T-helper 17 cell (primary cell): ENCODE measurements at regions not wholly inside any gene's neighbourhood (a gene's known extent, or its start where the extent isn't known, plus 50 kb on each side); places are given as distances from the start of the nearest gene placed in this dataset.
"Not testable (repeated sequence)": the region's sequence is repeated elsewhere in the genome, so short reads cannot be mapped to it uniquely, and the experiment has no call there.

Source experiments
- ATAC-seq: fragments of 150-1000 bp; cut with Tn5 transposase; 2 replicates; pipeline ENCODE4 v1.10.0; 2021; ENCODE audit warnings: mild to moderate bottlenecking, moderate library complexity
- DNase-seq, 3 donors: peaks; one replicate each; pipeline versions ENCODE4 v3.0.0 to v3.0.0-alpha.2; 2020 to 2021
- H3K9me3 ChIP-seq: one replicate; pipeline ENCODE4 v1.7.0; 2013; ENCODE audit warnings: low read length, mild to moderate bottlenecking; ENCODE audit not compliant: control insufficient read depth, poor library complexity, severe bottlenecking
- H3K27ac Mint-ChIP-seq: one replicate; pipeline ENCODE4 v1.8.0; 2022; ENCODE audit warnings: mild to moderate bottlenecking, moderate library complexity, mixed read lengths
- H3K27me3 Mint-ChIP-seq: one replicate; pipeline ENCODE4 v1.8.0; 2022; ENCODE audit warnings: mixed read lengths
- H3K36me3 Mint-ChIP-seq: one replicate; pipeline ENCODE4 v1.8.0; 2022; ENCODE audit warnings: low read depth, mixed read lengths
- H3K4me1 Mint-ChIP-seq: one replicate; pipeline ENCODE4 v1.8.0; 2022; ENCODE audit warnings: mild to moderate bottlenecking, mixed read lengths
- H3K4me3 Mint-ChIP-seq: one replicate; pipeline ENCODE4 v1.8.0; 2022; ENCODE audit warnings: mild to moderate bottlenecking, moderate library complexity, mixed read lengths

DNA sequence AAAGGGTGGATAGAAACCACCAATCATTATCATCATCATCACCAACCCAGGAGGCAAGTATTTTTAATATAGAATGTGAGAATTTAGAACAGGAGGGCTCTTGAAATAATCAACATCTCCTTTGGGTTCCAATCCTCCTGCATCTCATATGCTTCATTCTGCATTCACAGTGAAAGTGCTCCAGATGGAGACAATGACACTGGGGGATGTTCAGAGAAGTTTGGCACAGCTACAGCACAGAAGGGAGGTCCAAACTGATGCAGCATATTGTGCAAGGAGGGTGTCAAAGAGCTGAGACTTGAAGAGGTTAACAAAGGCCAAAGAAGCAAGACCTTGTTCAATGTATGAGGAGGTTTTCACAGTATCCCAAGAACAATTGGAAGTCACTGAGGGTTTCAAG lies 767.1 kb downstream of the NTRK3 start:
- Mint-ChIP-seq H3K4me1 (no peaks in the 10 kb centered on the region), H3K36me3 (no peaks in the 10 kb centered on the region), H3K27ac (no peak overlapping the region), H3K4me3 (no peak overlapping the region), H3K27me3 (no peaks in the 10 kb centered on the region)
- no peaks in the 10 kb centered on the region for H3K9me3 ChIP-seq
- DNase-seq (no peak), ATAC-seq (no peak)

DNA sequence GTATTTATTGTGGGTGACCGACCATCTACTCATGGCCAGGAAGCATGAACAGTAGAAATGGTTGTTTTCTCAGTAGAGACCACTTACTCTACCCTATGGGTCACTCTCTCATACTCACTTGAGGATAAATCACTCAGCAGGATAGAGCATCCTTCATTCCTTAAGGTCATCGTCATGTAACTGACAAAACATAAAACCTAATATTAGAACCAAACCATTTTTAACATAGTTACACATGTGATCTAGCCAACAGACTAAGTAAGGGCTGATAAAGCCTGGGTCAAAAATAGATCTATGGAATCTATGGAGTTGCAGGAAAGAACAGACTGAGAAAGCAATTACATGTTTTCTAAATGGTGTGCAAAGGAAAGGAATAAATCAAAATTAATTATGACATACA lies 769.1 kb downstream of the NTRK3 start:
- no peaks in the 10 kb centered on the region for H3K9me3 ChIP-seq
- ATAC-seq, result no peak
- Mint-ChIP-seq H3K27me3 (no peaks in the 10 kb centered on the region), H3K4me3 (no peak overlapping the region), H3K36me3 (no peaks in the 10 kb centered on the region), H3K4me1 (no peaks in the 10 kb centered on the region), H3K27ac (no peak overlapping the region)
- no peak for DNase-seq

DNA sequence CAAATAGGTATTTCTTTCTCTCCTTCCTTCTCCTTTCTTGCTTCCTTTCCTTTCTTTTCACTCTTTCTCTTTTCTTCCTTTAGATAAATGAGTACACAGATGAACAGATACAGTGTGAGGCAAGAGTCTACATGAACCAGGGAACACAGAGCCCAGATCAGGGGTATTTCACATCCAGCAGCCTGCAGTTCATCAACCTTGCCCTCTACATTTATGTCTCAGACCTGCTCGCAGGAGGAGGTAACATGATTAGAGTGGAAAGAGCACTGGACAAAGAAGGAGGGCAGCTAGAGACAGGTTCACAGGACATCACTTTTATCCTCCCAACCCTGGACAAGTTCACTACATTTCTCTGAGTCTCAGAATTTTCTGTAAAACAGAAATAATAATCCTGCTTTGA lies 773.1 kb downstream of the NTRK3 start:
- ATAC-seq, result no peak
- no peak overlapping the region for H3K27ac Mint-ChIP-seq
- no peaks in the 10 kb centered on the region for H3K9me3 ChIP-seq
- H3K36me3 Mint-ChIP-seq, result no peaks in the 10 kb centered on the region
- H3K4me1 Mint-ChIP-seq, result no peaks in the 10 kb centered on the region
- DNase-seq, result no peak
- peaks cover under 1% of the 10 kb centered on the region for H3K27me3 Mint-ChIP-seq
- H3K4me3 Mint-ChIP-seq, result no peak overlapping the region

DNA sequence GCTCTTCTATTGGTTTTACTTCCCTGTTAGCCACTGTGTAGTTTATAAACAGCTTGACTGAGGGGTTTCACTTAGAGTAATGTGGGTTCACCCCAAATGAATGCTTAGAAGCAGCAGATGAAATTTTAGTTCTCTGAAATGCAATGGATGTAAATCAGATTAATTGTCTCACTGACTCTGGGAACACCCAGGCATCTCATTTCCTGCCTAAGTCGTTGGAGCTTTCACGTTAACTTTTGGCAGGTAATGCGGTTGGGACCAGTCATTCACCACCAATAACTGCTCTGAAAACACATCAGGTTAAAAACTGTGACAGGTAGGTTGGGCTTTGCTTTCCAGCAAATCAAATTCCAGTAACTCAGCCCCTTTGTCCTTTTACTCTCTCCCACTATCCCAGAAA lies 775.4 kb downstream of the NTRK3 start:
- ATAC-seq, result no peak
- no peaks in the 10 kb centered on the region for H3K36me3 Mint-ChIP-seq
- no peak overlapping the region for H3K4me3 Mint-ChIP-seq
- H3K9me3 ChIP-seq, result no peaks in the 10 kb centered on the region
- H3K27me3 Mint-ChIP-seq, result peaks cover 11% of the 10 kb centered on the region
- DNase-seq, result no peak
- H3K4me1 Mint-ChIP-seq, result no peaks in the 10 kb centered on the region
- H3K27ac Mint-ChIP-seq, result no peak overlapping the region

DNA sequence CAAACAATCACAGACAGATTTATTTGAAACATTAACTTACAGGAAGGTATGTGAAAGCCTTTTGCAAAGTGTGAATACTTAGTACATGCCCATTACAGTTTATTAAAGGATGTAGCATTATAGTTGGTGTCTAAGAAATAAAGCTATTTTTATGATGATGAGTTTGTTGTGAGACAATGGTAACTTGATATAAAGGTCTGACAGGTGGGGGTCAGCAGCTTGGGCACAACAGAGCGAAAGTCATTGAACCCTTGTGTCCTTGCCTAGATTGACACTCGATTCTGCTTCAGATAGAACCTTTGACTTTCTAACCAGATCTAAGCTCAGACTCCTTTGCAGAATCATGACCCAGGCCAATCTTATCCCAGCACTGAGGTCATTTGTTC lies 777.9 kb downstream of the NTRK3 start:
- DNase-seq (no peak), ATAC-seq (no peak)
- Mint-ChIP-seq H3K27me3 (peaks cover 11% of the 10 kb centered on the region), H3K27ac (no peak overlapping the region), H3K4me3 (no peak overlapping the region), H3K36me3 (no peaks in the 10 kb centered on the region), H3K4me1 (no peaks in the 10 kb centered on the region)
- H3K9me3 ChIP-seq, result no peaks in the 10 kb centered on the region

DNA sequence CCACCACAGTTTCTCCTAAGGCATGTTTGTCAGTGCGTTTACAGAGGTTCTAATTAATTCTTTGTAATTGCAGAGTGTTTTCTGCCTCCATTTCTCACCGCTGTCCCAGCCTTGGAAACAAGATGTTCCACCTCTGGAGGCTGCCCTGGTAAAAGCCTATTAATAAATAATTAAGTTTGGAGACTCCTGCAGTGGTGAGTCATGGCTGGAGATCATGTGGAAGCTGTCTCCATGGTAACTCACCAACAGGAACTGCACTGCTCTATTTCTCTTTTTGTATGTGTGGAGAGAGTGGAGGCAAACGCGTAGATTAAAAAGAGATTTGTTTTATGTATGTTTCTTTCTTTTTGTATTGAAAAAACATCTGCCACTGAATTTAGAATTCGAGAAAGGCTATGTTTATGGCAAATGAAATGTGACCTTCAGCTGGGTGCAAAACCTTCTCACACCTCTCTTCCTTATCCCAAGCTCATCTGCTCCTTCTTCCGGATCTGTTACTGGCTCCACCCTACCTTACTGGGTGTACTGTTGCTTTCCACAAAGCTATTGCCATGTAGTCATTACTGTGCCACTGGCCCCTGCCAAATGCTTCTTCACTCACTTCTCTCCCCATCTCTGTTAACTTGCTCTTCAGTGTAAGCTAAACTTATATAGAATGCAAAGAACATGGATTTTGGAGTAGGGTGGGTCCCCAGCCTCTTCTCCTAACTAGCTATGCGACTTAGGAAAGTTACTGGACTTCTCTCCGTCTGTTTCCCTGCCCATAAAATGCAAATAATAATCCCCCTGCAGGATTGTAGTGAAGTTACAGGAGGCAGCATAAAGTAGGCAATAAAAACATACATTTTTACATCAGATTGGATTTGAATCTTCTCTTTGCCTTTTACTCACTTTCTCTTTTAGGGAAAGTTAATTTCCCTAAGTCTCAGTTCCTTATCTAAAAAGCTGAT lies 778.5 kb downstream of the NTRK3 start:
- no peak overlapping the region for H3K27ac Mint-ChIP-seq

DNA sequence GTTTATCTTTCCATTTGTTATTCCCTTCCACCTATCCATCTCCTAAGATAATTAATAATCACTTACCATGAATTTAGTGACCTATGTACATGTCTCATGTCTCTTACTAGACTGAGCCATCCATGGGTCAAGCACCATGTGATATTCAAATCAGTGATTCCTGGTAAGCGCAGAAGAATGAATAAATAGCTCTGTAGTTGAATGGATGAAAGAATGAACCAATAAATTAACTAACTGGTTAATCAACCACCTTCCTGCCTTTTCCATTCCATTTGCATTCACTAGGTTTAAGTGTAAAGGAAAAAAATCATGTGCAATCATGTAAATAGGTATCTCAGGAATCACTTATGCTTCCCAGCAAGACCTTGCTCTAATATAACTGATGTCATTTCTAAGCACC lies 779.5 kb downstream of the NTRK3 start:
- no peak for ATAC-seq
- Mint-ChIP-seq H3K36me3 (no peaks in the 10 kb centered on the region), H3K4me3 (no peak overlapping the region)

More for the DNA sequence above, 778.5 kb downstream of the NTRK3 start:
- Mint-ChIP-seq H3K4me3 (no peak overlapping the region), H3K4me1 (no peaks in the 10 kb centered on the region), H3K27me3 (peaks cover 14% of the 10 kb centered on the region), H3K36me3 (no peaks in the 10 kb centered on the region)
- DNase-seq (no peak), ATAC-seq (no peak)
- no peaks in the 10 kb centered on the region for H3K9me3 ChIP-seq

DNA sequence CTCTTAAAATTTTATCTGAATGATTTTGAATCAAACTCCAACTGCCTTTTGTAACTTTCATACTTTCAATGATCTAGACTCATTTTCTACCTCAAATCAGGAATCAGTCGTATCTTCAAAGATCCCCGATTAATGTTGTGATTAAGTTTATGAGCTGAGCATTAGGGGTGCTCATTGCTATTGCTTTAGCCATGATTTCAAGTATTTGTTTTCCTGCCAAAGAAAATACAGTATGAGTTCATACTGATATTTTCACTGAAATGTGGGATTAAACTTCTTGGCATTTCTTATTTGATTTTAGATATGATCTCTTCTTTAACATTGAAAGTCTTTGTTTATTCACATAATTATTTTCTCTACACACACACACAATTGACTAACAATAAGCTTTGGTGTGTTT lies 785.6 kb downstream of the NTRK3 start:
- DNase-seq (no peak), ATAC-seq (no peak)
- H3K27me3 Mint-ChIP-seq, result peaks cover 5% of the 10 kb centered on the region
- no peaks in the 10 kb centered on the region for H3K4me1 Mint-ChIP-seq
- no peaks in the 10 kb centered on the region for H3K36me3 Mint-ChIP-seq
- H3K4me3 Mint-ChIP-seq, result no peak overlapping the region
- H3K27ac Mint-ChIP-seq, result no peak overlapping the region
- H3K9me3 ChIP-seq, result no peaks in the 10 kb centered on the region

More for the DNA sequence above, 779.5 kb downstream of the NTRK3 start:
- no peaks in the 10 kb centered on the region for H3K9me3 ChIP-seq
- Mint-ChIP-seq H3K27me3 (peaks cover 16% of the 10 kb centered on the region), H3K27ac (no peak overlapping the region), H3K4me1 (no peaks in the 10 kb centered on the region)
- DNase-seq, result no peak

DNA sequence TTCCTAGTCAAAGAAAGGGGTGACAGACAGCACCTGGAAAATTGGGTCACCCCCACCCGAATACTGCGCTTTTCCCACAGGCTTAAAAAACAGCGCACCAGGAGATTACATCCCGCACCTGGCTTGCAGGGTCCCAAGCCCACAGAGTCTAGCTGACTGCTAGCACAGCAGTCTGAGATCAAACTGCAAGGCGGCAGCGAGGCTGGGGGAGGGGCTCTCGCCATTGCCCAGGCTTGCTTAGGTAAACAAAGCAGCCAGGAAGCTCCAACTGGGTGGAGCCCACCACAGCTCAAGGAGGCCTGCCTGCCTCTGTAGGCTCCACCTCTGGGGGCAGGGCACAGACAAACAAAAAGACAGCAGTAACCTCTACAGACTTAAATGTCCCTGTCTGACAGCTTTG lies 792.6 kb downstream of the NTRK3 start:
- not testable (repeated sequence) for H3K9me3 ChIP-seq, DNase-seq, H3K4me1 Mint-ChIP-seq, H3K27ac Mint-ChIP-seq, H3K27me3 Mint-ChIP-seq, H3K36me3 Mint-ChIP-seq, H3K4me3 Mint-ChIP-seq, ATAC-seq

DNA sequence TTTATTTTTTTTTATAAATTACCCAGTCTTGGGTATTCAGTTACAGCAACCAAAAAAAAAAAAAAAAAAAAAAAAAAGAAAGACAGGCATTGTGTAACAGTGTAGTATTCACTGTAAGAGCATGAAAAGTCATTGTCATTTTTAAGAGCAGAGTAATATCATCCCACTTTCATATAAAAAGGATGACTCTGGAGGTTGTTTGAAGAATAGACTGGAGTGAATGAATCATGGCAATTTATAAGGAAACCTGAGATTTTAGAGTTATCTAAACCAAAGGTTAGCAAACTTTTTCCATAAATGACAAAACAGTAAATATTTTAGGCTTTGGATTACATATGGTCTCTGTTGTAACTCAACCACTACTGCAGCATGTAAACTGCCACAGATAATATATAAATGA lies 794.9 kb downstream of the NTRK3 start:
- peaks cover 9% of the 10 kb centered on the region for H3K27me3 Mint-ChIP-seq
- DNase-seq, result no peak
- H3K36me3 Mint-ChIP-seq, result no peaks in the 10 kb centered on the region
- no peak overlapping the region for H3K27ac Mint-ChIP-seq
- ATAC-seq, result no peak
- H3K9me3 ChIP-seq, result no peaks in the 10 kb centered on the region
- H3K4me1 Mint-ChIP-seq, result no peaks in the 10 kb centered on the region
- no peak overlapping the region for H3K4me3 Mint-ChIP-seq

DNA sequence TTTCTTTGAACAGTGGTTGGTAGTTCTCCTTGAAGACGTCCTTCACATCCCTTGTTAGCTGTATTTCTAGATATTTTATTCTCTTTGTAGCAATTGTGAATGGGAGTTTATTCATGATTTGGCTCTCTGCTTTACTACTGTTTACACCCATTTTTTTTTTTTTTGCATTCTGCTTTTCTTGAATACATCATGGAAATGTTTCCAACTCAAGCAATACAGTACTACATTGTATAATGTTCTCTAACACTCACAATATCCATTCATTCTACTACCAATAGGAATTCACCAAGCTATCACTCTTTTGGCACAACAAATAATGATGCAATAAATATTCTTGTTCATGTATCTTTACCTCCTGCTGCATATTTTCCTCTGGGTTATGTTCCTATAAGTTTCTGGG lies 801.7 kb downstream of the NTRK3 start:
- Mint-ChIP-seq H3K27me3 (no peaks in the 10 kb centered on the region), H3K27ac (no peak overlapping the region), H3K36me3 (no peaks in the 10 kb centered on the region), H3K4me1 (no peaks in the 10 kb centered on the region), H3K4me3 (no peak overlapping the region)
- no peak for ATAC-seq
- no peak for DNase-seq
- no peaks in the 10 kb centered on the region for H3K9me3 ChIP-seq

DNA sequence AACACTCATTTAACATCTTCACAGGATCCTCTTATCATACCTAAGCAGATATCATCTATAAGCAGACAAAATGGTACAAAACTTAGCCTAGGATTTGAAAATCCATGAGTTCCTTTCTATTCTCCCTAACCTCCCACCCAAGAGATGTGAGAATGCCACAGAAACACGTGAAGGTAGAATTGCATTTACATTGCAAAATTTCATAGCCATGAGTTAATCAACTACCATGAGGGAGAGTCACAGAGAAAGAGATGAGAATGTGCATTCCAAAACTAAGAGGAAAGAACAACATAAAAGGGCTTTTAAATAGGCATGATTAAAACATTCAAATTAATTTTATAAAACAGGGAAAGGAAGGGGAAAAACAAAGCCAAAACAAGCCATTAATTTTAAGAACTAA lies 806.2 kb downstream of the NTRK3 start:
- no peaks in the 10 kb centered on the region for H3K9me3 ChIP-seq
- DNase-seq, result no peak
- no peaks in the 10 kb centered on the region for H3K27me3 Mint-ChIP-seq
- no peaks in the 10 kb centered on the region for H3K36me3 Mint-ChIP-seq
- no peak overlapping the region for H3K27ac Mint-ChIP-seq
- no peaks in the 10 kb centered on the region for H3K4me1 Mint-ChIP-seq
- no peak overlapping the region for H3K4me3 Mint-ChIP-seq
- no peak for ATAC-seq

DNA sequence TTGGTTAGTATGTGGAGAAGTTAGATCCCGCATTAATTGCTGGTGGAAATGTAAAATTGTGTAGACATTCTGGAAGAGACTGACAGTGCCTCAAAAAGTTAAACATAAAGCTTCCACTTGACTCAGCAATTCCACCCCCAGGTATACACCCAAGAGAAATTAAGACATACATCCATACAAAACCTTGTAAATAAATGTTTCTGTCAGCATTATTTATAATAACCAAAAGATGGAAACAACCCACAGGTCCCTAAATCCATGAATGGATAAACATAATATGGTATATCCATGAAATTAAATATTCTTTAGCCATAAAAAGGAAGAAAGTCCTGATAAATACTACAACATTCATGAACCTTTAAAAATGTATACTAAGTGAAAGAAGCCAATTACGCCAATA lies 817.4 kb downstream of the NTRK3 start:
- H3K4me1 Mint-ChIP-seq, result no peaks in the 10 kb centered on the region
- H3K27me3 Mint-ChIP-seq, result peaks cover 4% of the 10 kb centered on the region
- H3K4me3 Mint-ChIP-seq, result no peak overlapping the region
- no peaks in the 10 kb centered on the region for H3K9me3 ChIP-seq
- DNase-seq (no peak), ATAC-seq (no peak)
- no peak overlapping the region for H3K27ac Mint-ChIP-seq
- H3K36me3 Mint-ChIP-seq, result no peaks in the 10 kb centered on the region

DNA sequence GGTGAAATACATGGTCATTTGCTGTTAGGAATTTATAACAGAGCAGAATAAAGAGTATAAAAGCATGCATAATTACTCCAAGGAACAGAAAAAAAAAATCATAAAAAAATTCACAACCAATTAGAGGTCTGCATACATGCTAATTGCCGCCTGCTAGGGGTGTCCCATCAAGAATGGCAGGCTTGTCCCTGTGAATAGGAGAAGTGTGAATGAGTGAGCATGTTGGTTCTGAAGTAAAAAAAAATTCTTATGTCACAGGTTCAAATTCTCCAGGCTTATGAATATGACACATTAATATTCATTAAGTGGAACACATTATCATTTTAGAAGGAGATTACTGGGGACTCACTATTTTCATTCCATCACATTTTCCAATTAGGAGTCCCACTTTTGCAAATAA lies 822.7 kb downstream of the NTRK3 start:
- no peaks in the 10 kb centered on the region for H3K36me3 Mint-ChIP-seq
- no peak overlapping the region for H3K4me3 Mint-ChIP-seq
- no peak for ATAC-seq
- H3K27ac Mint-ChIP-seq, result no peak overlapping the region
- no peak for DNase-seq
- H3K9me3 ChIP-seq, result no peaks in the 10 kb centered on the region
- H3K4me1 Mint-ChIP-seq, result no peaks in the 10 kb centered on the region
- peaks cover 21% of the 10 kb centered on the region for H3K27me3 Mint-ChIP-seq
